ENCODE measurements at regions not wholly inside any gene's neighbourhood (a gene's known extent, or its start where the extent isn't known, plus 50 kb on each side); places are given as distances from the start of the nearest gene placed in this dataset.
"Not testable (repeated sequence)": the region's sequence is repeated elsewhere in the genome, so short reads cannot be mapped to it uniquely, and the experiment has no call there.

DNA sequence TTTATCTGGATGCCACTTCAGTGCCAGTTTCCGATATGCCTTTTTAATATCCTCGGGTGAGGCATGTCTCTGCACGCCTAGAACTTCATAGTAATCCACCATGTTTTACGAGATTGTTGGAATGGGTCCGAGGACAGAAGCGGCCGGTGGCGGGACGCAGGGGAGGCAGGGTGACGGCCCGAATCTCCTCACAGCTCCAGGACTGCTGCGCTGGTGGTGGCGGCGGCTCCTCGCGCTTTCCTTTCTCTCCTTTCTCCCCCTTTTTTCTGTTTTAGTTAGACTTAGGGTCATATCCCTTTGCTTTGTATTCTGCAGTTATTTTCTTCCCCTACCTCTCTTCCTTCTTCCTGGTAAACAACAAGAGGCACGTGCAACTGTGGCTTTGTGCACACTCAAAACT lies 645.8 kb downstream of the ETS1 start:
- TF ChIP-seq POLR2A (IDR thresholded peaks at IDR 0.05; ENCODE audit: low read depth, low read length); POLR2AphosphoS5 (IDR thresholded peaks at IDR 0.05; ENCODE audit: low read depth, low read length); TAF1 (IDR thresholded peaks at IDR 0.05; ENCODE audit: borderline replicate concordance, low read depth, low read length): not testable (repeated sequence)
